ENCODE measurements at regions not wholly inside any gene's neighbourhood (a gene's known extent, or its start where the extent isn't known, plus 50 kb on each side); places are given as distances from the start of the nearest gene placed in this dataset.

DNA sequence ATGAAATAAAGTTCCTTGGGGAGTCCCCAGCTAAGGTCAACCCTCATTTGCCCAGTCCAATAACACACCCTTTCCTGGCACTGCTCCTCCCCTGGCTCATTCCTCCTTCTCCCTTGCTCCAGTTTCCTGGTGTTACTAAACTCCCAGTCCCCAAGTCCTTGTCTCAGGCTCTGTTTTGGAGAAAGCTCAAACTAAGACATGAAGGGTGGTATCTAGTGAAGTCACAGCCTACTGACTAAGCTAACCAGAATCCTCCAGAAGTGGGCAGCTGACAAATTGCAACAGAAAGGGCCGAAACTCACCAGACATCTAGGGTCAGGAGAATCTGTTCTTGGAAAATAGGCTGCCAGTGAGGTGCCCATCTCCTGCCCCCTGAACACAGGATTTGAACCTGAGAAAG lies 118.7 kb upstream of the NEK6 start:
- TF ChIP-seq, protein P1, sequence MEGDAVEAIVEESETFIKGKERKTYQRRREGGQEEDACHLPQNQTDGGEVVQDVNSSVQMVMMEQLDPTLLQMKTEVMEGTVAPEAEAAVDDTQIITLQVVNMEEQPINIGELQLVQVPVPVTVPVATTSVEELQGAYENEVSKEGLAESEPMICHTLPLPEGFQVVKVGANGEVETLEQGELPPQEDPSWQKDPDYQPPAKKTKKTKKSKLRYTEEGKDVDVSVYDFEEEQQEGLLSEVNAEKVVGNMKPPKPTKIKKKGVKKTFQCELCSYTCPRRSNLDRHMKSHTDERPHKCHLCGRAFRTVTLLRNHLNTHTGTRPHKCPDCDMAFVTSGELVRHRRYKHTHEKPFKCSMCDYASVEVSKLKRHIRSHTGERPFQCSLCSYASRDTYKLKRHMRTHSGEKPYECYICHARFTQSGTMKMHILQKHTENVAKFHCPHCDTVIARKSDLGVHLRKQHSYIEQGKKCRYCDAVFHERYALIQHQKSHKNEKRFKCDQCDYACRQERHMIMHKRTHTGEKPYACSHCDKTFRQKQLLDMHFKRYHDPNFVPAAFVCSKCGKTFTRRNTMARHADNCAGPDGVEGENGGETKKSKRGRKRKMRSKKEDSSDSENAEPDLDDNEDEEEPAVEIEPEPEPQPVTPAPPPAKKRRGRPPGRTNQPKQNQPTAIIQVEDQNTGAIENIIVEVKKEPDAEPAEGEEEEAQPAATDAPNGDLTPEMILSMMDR (IDR thresholded peaks at IDR 0.05; ENCODE audit: borderline replicate concordance, extremely low read depth, low read length, poor library complexity, severe bottlenecking) = no peak
- no peak for TF ChIP-seq EZH2 (IDR thresholded peaks at IDR 0.05; ENCODE audit: borderline replicate concordance, low read depth, low read length, severe bottlenecking)
